ENCODE measurements at regions not wholly inside any gene's neighbourhood (a gene's known extent, or its start where the extent isn't known, plus 50 kb on each side); places are given as distances from the start of the nearest gene placed in this dataset.
A peak's percentile ranks its signal among the peaks of the same experiment; 100 is the strongest.

- peaks cover 0 to 1% (median 0%) of the 10 kb centered on the region in 5 donors for H3K4me1 ChIP-seq (ENCODE audit: control insufficient read depth in 5 of 5, insufficient read depth in 5 of 5, low read length in 5 of 5)
- no peak overlapping the region for H3K27ac ChIP-seq (ENCODE audit: low read depth in 1 of 2, low read length in 1 of 2)
- TF ChIP-seq CTCF (IDR thresholded peaks at IDR 0.05; ENCODE audit: control extremely low read depth, extremely low read depth), result no peak
- DNase-seq, result peak in 1 of 3 donors; percentile 14
- H3K4me3 ChIP-seq, result no peak overlapping the region
- ATAC-seq (ENCODE audit: insufficient read depth, low FRiP score), result peak; percentile 79
- WGBS, 2 donors, result 37 to 42% methylated on average over 2 of the region's 2 CpGs
- no peaks in the 10 kb centered on the region for H3K9me3 ChIP-seq (ENCODE audit: control insufficient read depth in 4 of 4, insufficient read depth in 3 of 4, low read length in 3 of 4)
- H3K9ac ChIP-seq (ENCODE audit: insufficient read depth in 1 of 2, low read length in 2 of 2), result no peak overlapping the region
- H3K27me3 ChIP-seq (ENCODE audit: control insufficient read depth in 3 of 3, insufficient read depth in 3 of 3, low read length in 2 of 3), result no peaks in the 10 kb centered on the region
- H3K36me3 ChIP-seq (ENCODE audit: control insufficient read depth in 4 of 4, insufficient read depth in 4 of 4, low read length in 4 of 4), result no peaks in the 10 kb centered on the region
Measured at GRCh38 chr15:60255390-60255789, 142.4 kb downstream of the ANXA2 start.

- no peak for DNase-seq
- 68 to 82% methylated on average over 5 of the region's 5 CpGs for WGBS, 2 donors
- no peak for ATAC-seq (ENCODE audit: insufficient read depth, low FRiP score)
- H3K4me3 ChIP-seq, result no peak overlapping the region
- H3K9me3 ChIP-seq (ENCODE audit: control insufficient read depth in 4 of 4, insufficient read depth in 3 of 4, low read length in 3 of 4), result no peaks in the 10 kb centered on the region
- H3K27ac ChIP-seq (ENCODE audit: low read depth in 1 of 2, low read length in 1 of 2), result no peak overlapping the region
- no peaks in the 10 kb centered on the region for H3K27me3 ChIP-seq (ENCODE audit: control insufficient read depth in 3 of 3, insufficient read depth in 3 of 3, low read length in 2 of 3)
- H3K9ac ChIP-seq (ENCODE audit: insufficient read depth in 1 of 2, low read length in 2 of 2), result no peak overlapping the region
- no peak for TF ChIP-seq CTCF (IDR thresholded peaks at IDR 0.05; ENCODE audit: control extremely low read depth, extremely low read depth)
- no peaks in the 10 kb centered on the region for H3K36me3 ChIP-seq (ENCODE audit: control insufficient read depth in 4 of 4, insufficient read depth in 4 of 4, low read length in 4 of 4)
- H3K4me1 ChIP-seq (ENCODE audit: control insufficient read depth in 5 of 5, insufficient read depth in 5 of 5, low read length in 5 of 5), result no peaks in the 10 kb centered on the region
Measured at GRCh38 chr15:60257591-60258159, 140.1 kb downstream of the ANXA2 start.

GRCh38 chr15:60259469-60259868 is 138.3 kb downstream of the ANXA2 start:
- WGBS, 2 donors, result 86 to 93% methylated on average over 1 of the region's 1 CpG
- Histone ChIP-seq H3K27ac (ENCODE audit: low read depth in 1 of 2, low read length in 1 of 2) (no peak overlapping the region), H3K27me3 (ENCODE audit: control insufficient read depth in 3 of 3, insufficient read depth in 3 of 3, low read length in 2 of 3) (no peaks in the 10 kb centered on the region), H3K9me3 (ENCODE audit: control insufficient read depth in 4 of 4, insufficient read depth in 3 of 4, low read length in 3 of 4) (no peaks in the 10 kb centered on the region), H3K9ac (ENCODE audit: insufficient read depth in 1 of 2, low read length in 2 of 2) (no peak overlapping the region), H3K4me3 (no peak overlapping the region), H3K4me1 (ENCODE audit: control insufficient read depth in 5 of 5, insufficient read depth in 5 of 5, low read length in 5 of 5) (no peaks in the 10 kb centered on the region), H3K36me3 (ENCODE audit: control insufficient read depth in 4 of 4, insufficient read depth in 4 of 4, low read length in 4 of 4) (no peaks in the 10 kb centered on the region)
- TF ChIP-seq CTCF (IDR thresholded peaks at IDR 0.05; ENCODE audit: control extremely low read depth, extremely low read depth), result no peak
- ATAC-seq (ENCODE audit: insufficient read depth, low FRiP score) (no peak), DNase-seq (no peak)

GRCh38 chr15:60264088-60264487 is 133.7 kb downstream of the ANXA2 start:
- Histone ChIP-seq H3K9me3 (ENCODE audit: control insufficient read depth in 4 of 4, insufficient read depth in 3 of 4, low read length in 3 of 4) (no peaks in the 10 kb centered on the region), H3K4me3 (no peak overlapping the region), H3K36me3 (ENCODE audit: control insufficient read depth in 4 of 4, insufficient read depth in 4 of 4, low read length in 4 of 4) (no peaks in the 10 kb centered on the region), H3K9ac (ENCODE audit: insufficient read depth in 1 of 2, low read length in 2 of 2) (no peak overlapping the region), H3K27ac (ENCODE audit: low read depth in 1 of 2, low read length in 1 of 2) (no peak overlapping the region), H3K4me1 (ENCODE audit: control insufficient read depth in 5 of 5, insufficient read depth in 5 of 5, low read length in 5 of 5) (no peaks in the 10 kb centered on the region), H3K27me3 (ENCODE audit: control insufficient read depth in 3 of 3, insufficient read depth in 3 of 3, low read length in 2 of 3) (no peaks in the 10 kb centered on the region)
- no peak for DNase-seq
- ATAC-seq (ENCODE audit: insufficient read depth, low FRiP score), result no peak
- 60 to 81% methylated on average over 4 of the region's 4 CpGs for WGBS, 2 donors
- no peak for TF ChIP-seq CTCF (IDR thresholded peaks at IDR 0.05; ENCODE audit: control extremely low read depth, extremely low read depth)

All from lung (tissue), 11 donors.